Caki2 (cell line): ENCODE measurements at regions not wholly inside any gene's neighbourhood (a gene's known extent, or its start where the extent isn't known, plus 50 kb on each side); places are given as distances from the start of the nearest gene placed in this dataset.
"Not testable (repeated sequence)": the region's sequence is repeated elsewhere in the genome, so short reads cannot be mapped to it uniquely, and the experiment has no call there.

ENCODE experiments used
- DNase-seq: peaks from one replicate; pipeline ENCODE4 v3.0.0-alpha.2; 2015; ENCODE audit warnings: low read depth
- in situ Hi-C: cut with HindIII; loops from 2 replicates; pipeline ENCODE4 v1.10.0; 2016; ENCODE audit warnings: low sequenced_read_pairs, low pct_unique_long_range_greater_than_20kb, mixed read lengths

DNA sequence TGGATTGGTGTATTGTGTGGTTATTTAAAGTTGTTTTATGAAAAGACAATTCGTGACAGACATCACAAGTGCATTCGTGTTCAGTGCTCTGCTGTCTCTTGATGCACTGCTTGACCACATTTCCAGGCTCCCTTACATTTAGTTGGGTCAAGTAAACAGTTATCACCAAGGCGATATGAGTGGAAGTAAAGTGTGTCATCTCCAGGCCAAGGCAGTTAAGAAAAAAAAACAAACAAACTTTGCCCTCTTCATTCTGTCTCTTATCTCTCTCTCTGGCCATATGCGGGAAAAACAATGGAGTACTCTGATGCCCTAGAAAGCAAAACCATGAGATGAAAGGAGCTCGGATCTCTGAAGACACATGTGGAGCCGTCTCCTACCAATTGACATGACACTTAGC, 131.1 kb downstream of the DSEL start:
- DNase-seq: peak; percentile 37
- in situ Hi-C loops: no loop called here

DNA sequence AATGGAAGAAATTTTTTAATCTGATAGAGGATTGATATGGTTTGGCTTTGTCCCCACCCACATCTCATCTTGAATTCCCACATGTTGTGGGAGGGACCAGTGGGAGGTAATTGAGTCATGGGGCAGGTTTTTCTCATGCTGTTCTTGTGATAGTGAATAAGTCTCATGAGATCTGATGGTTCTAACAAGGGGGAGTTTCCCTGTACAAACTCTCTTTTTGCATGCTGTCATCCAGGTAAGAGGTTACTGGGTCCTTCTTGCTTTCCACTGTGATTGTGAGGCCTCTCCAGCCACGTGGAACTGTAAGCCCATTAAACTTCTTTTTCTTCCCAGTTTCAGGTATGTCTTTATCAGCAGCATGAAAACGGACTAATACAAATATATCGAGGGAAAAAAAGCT, 132.5 kb downstream of the DSEL start:
- DNase-seq: not testable (repeated sequence)

DNA sequence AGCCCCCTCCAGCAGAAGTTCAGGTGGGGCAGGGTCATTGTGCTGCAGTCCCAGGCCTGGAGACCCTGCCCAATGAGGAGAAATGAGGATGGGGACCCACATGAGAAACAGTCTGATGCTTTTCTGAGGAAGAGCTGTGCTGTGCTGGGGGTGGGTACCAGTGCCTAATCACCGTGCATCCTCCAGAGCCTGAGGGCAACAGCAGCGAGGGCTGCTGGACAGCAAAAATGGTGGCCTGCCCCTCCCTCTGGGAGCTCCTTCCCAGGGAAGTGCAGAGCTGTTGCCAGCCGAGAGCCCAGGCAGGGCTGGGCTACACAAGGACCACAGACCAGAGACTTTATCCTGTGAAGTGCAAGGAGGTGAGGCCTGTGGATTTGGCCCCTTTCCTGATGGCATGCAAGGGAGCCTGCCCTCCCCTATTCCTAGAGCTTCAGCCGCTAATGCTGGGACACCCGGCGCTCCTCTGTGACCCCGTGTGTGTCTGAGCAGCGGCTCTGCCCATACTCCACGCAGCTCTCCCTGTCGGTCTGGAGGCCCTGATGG, 134.8 kb downstream of the DSEL start:
- in situ Hi-C loops: no loop called here
- DNase-seq: no peak

More for the DNA sequence above, 132.5 kb downstream of the DSEL start:
- in situ Hi-C loops: not testable (repeated sequence)

DNA sequence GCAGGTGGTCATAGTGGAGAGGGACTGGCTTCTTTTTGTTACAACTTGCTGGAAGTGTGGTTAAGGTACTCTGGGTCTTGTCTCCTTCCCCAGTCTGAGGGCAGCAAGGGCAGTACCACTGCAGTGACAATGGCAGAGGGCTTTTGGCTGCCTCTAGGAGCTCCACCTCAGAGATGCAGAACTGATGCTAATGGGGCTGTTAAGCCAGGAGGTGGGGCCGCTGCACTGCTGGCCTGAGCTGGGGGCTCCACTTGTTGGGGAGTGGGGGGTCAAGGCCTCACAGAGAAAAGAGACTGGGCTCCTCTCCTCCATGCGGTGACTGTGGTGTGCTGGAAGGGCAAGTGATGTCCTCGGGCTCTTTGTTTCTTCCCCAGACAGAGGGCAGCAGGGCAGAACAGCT, 135.7 kb downstream of the DSEL start:
- in situ Hi-C loops: no loop called here
- no peak for DNase-seq

DNA sequence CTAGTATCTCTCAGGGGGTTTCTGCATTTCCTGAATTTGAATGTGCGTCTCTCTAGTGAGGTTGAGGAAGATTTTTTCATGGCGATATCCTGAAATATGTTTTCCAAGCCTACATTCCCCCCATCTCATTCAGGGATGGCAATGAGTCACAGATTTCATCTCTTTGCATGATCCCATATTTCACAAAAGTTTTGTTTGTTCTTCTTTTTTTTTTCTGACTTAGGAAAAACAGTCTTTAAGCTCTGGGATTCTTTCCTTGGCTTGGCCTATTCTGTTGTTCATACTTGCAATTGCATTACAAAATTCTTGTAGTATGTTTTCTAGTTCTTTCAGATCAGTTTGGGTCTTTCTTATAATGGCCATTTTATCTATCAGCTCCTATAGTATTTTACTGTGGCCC, 136.5 kb downstream of the DSEL start:
- in situ Hi-C loops: no loop called here
- no peak for DNase-seq

DNA sequence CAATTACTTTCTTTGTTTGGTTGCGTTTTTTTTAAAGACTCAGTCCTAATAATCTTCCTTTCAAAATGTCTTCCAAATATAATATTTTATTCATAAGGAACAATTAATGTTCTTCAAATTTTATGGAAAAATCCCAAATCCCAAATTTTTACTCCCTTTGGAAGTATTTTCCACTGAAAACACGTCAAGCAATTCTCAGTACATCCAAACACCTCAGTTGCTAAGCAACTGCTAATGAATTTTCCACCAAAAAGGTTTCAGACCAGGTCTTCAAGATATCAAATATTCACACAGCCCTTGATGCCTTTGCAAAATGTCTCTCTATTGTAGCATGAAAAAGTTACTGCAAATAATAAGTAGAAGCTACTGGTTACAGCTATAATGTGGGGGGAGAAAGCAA, 140.1 kb downstream of the DSEL start:
- in situ Hi-C loops: no loop called here

DNA sequence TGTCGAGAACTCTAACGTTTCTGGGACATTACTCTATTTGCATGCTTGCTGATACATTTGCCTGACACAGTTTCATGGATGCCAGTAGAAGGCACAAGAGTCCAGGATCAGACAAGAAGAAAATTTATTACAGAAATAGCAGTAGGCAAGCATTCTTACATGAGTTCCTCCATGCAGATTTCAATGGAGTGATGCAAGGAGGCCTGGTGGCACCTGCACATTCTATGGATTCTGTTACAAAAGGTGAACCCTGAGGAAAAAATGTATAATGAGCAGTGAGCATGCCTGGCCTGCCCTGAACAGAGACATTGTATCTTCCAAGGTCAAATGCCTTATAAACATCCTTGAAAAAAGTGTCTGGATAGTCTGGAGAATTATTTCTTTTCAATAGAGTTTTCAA, 142.9 kb downstream of the DSEL start:
- DNase-seq: no peak
- in situ Hi-C loops: no loop called here

More for the DNA sequence above, 140.1 kb downstream of the DSEL start:
- DNase-seq: no peak

DNA sequence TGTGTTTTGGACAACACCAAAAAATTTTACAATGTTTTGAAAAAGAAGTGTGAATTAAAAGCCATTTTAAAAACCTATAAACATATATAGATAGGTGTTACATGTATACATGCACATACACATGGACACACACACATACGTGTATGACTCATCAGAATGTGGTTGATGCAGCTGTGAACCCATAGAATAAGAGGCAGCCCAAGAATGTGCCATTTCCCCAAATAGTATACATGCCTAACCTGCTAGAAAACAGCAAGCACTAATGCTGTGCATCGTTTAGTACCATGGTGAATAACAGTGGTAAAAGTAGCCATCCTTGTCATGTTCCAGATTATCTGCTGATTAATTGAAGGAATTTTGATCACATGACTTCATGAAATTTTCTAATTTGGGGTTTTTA, 149.0 kb downstream of the DSEL start:
- DNase-seq: no peak
- in situ Hi-C loops: no loop called here

DNA sequence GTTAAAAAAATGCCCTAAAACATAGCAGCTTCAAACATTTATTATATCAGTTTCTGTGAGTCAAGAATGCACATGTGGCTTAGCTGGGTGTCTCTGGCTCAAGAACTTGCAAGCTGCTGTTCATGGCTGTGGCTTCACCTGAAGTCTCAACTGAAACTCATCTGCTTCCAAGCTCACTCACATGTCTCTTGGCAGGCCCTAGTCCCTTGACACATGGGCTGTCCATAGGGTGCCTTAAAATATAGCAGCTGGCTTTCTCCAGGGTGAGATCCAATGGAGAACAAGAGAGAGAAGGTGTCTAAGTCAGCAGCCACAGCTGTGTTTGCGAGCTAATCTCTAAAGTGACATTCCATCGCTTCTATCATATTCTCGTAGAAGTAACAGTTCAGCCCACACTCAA, 152.8 kb downstream of the DSEL start:
- no peak for DNase-seq
- in situ Hi-C loops: no loop called here

DNA sequence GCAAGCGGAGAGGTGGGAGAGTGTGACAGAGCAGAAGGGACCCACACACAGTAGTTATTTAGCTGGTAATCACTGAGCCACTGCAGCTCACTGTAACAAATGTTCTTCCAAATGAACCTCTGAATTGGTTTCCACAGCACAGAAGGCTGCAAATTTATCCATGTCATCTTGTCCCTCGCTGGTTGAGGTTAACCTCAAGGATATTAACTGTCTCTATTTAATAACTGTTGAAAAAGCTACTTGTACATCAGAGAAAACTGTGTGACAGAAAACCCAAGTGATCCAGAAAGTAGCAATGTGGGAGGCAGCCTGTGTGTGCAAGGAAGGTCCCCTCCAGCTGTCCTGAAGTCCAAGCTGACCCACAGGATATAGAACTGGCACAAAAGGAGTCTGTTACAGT, 153.6 kb downstream of the DSEL start:
- in situ Hi-C loops: no loop called here

DNA sequence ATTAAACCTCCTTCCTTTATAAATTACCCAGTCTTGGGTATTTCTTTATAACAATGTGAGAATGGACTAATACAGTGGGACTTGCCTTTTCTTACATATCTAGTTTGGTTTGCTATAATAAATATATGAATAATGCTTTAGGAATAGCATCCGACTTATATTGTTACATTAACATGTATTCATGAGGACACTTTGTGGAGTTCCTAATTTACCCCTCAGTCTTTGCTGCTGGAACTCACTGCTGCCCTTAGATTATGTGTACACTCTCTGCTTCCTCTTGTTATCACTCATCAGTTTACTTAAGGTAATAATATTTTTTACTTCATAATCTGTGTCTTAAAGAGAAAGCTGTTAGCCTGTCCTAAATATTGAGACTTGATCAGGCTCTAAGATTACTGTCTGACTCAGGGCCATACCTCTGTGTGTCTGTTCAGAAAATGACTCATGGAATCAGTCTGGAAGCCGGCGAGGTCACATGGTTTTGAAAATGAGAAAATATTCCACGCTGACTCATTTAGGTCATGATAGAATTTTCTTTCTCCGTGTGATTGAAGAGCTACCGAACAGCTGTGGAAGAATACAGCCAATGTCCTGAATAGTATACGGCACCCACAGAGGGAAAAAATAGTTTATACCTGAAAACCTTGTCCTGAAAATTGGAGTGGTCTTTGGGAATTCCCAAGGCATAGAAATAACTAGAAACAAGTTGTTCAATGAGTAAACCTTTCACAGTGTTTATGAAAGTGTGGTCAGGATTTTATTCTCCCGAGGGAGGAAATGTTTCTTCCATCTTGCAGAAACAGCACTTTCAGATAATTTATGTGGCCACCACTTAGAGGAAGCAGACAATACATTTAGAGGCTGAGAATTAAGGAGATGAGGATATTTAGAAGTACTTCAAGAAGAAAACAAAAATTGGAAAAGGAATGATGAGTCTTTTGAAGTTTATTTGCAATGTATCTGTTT, 156.4 kb downstream of the DSEL start:
- in situ Hi-C loops: no loop called here

More for the DNA sequence above, 153.6 kb downstream of the DSEL start:
- no peak for DNase-seq

DNA sequence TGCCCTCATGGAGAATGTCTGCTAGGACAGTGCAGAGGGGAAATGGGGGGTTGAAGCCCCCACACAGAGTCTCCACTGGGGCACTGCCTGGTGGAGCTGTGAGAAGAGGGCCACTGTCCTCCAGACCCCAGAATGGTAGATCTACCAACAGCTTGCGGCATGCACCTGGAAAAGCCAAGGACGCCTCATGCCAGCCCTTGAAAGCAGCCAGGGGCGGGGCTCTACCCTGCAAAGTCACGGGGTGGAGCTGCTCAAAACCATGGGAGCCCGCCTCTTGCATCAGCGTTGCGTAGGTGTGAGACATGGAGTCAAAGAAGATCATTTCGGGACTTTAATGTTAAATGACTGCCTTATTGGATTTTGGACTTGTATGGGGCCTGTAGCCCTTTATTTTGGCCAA, 157.6 kb downstream of the DSEL start:
- in situ Hi-C loops: no loop called here
- no peak for DNase-seq

More for the DNA sequence above, 156.4 kb downstream of the DSEL start:
- DNase-seq: peak; percentile 70

DNA sequence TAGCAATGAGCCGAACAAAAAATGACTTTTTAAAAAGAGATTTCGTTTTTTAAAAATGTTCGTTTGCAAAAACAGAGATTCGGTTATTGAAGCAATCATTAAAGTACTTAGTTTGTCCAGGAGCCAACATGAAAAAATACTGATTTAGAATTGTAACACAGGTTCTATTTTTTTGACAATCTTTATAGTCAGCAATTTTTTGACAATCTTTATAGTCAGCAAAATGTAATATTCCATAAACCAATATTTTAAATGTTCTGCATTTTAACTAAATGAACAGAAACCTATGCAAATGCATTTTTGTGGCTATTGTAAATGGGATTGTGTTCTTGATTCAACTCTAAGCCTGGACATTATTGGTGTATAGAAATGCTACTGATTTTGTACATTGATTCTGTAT, 161.8 kb downstream of the DSEL start:
- no peak for DNase-seq
- in situ Hi-C loops: no loop called here

DNA sequence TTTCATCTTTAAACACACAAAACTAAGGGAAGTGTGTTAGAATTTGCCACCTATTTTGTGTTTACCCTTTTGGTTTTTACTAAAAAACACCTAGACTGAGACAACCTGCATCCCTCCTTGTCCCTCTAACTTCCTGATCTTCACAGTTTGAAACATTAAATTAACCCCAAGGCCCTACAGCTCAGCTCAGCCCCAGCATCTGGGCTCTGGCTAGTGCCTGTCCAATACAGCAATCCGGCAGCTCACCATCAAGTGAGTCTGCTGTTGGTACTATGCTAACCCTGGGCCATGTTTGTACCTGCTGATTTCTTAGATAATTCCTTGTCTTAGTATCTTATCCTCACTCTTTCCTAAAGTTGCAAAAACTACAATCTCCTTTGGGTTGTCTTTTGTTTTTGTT, 162.4 kb downstream of the DSEL start:
- in situ Hi-C loops: no loop called here

DNA sequence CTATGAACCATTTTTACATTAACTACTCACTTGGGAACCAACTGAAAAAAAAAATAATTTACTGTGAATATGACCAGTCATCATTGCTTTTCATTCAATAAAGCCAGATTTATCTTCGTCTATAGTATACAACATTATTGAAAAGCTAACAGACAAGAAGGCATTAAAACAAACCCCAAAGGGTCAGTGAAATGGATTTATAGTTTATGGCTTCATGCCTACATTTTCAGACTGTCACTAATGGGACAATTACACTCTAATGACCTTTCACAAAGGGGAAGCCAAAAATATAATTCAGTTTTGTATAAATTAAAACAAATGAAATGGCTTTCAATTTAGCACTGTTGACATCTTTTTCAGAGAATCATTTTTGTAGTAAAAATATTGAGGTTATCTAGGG, 169.1 kb downstream of the DSEL start:
- in situ Hi-C loops: no loop called here

More for the DNA sequence above, 162.4 kb downstream of the DSEL start:
- no peak for DNase-seq

DNA sequence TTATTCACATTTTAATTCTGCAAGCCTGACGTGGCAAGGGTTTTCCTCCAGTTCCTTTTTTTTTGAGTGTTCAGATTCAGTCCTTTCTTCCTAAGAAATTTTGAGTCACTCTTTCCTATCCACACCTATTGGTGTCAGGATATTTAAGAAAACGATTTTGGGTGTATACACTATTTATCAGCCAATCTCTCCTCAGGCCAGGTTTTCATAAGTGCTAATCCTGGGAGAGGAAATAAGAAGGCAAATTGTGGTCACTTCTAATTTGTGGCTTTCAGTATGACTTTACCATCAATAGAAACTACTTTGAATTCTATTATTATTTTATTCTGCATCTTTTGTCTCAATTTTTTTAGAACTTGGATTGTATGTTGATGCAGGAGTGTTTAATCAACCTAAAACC, 174.4 kb downstream of the DSEL start:
- in situ Hi-C loops: no loop called here

More for the DNA sequence above, 169.1 kb downstream of the DSEL start:
- no peak for DNase-seq

DNA sequence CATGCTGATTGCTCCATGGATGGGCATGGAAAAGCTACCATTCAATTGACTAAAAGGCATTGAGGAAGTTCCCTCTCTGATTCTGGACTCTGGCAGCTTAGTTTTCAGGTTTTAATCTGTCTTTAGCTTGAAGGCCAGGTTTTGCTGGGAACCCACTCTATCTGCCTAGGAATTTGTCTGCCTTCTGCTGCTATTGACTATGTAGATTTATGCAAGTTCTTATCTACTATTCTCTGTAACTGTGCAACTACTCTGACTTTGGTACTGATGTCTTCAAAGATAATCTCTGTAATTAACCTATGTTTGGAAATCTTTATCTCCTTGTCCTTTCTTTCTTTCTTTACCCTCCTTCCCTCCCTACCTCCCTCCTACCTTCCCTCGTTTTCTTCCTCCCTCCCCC, 178.8 kb downstream of the DSEL start:
- in situ Hi-C loops: no loop called here
- no peak for DNase-seq

More for the DNA sequence above, 174.4 kb downstream of the DSEL start:
- no peak for DNase-seq

DNA sequence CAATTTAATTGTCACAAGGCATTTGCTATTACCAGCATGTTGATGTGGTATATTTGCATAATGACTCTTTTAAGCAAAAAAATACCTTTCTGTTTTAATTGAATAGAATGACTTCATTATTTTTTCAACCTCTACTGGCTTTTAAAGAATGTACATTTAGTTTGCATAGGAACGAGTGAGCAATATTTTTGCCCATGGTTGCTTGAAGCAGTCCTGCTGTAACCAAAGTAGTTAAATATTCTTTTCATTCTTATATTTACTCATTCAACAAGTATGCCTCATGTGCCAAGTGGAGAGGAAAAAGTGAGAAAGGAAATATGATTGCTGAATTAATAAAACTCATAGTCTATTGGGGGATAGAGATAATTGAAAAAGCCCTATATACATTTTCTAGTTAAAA, 184.7 kb downstream of the DSEL start:
- in situ Hi-C loops: no loop called here
- DNase-seq: no peak

DNA sequence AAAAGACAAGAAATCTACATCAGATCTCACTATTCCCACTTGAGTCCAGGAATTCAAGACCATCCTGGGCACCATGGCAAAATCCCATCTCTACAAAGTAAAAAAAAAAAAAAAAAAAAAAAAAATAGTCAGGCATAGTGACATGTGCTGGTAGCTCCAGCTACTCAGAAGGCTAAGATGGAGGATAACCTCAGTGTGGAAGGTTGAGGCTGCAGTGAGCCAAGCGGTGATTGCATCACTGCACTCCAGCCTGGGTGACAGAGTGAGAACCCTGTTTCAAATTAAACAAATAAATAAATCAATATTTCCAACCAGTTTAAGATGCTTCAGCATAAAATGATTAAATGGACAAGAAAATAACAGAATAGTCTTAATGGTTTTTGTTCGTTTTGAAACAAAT, 197.4 kb downstream of the DSEL start:
- no peak for DNase-seq
- in situ Hi-C loops: no loop called here

DNA sequence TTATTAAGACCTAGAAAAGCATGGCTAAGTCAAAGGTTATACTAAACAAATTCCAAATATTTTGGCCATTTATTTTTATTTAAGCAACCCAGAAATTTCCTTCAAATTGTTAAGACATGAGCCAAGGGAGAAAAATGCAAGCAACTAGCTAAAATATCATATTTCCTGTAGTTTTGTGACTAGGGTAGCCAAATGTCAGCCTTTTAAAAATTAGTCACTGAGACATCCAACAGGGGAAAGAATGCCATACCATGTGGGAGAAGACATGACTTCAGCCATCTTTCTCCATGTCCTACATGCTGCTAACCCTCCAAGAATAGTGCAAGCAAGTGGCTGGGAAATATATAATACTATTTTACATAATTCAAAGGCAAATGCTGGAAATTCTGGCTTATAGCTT, 197.9 kb downstream of the DSEL start:
- in situ Hi-C loops: no loop called here
- no peak for DNase-seq
